Pancreas (tissue), 10 donors: ENCODE measurements at regions not wholly inside any gene's neighbourhood (a gene's known extent, or its start where the extent isn't known, plus 50 kb on each side); places are given as distances from the start of the nearest gene placed in this dataset.

Experiments
- ATAC-seq, 4 donors: fragments of 200-7000 bp; cut with Tn5 transposase; one replicate each; pipeline versions ENCODE4 v1.8.0 to v1.9.1; 2020; ENCODE audit warnings: mild to moderate bottlenecking in 4 of 4, moderate library complexity in 4 of 4
- DNase-seq, 6 donors: peaks; one replicate each; pipeline ENCODE4 v3.0.0-alpha.2; 2020
- FAIRE-seq: peaks from 2 replicates; lab custom pipeline; 2012; peaks lifted over from hg19 to GRCh38; lab: Jason Lieb, UNC
- H3K27ac ChIP-seq, 4 donors: fragments of 200-600 bp; sonication (generic); 1 replicate in 3 of 4; 2 replicates in 1 of 4; pipeline versions ENCODE4 v1.5.0 to v1.8.0; 2020
- H3K27me3 ChIP-seq, 4 donors: fragments of 200-600 bp; one replicate each; pipeline ENCODE4 v1.8.0; 2021
- H3K36me3 ChIP-seq, 3 donors: fragments of 200-600 bp; sonication (generic) in 1 of 3; one replicate each; pipeline versions ENCODE4 v1.5.0 to v1.8.0; 2020 to 2021
- H3K4me1 ChIP-seq, 3 donors: fragments of 200-600 bp; one replicate each; pipeline ENCODE4 v1.8.0; 2021
- H3K4me3 ChIP-seq, 4 donors: fragments of 200-600 bp; sonication (generic) in 2 of 4; one replicate each; pipeline versions ENCODE4 v1.5.0 to v1.8.0; 2020 to 2021
- H3K9me3 ChIP-seq, 4 donors: fragments of 200-600 bp; one replicate each; pipeline ENCODE4 v1.8.0; 2021
- CTCF ChIP-seq, 4 donors: fragments of 200-600 bp; sonication (generic) in 3 of 4; IDR thresholded peaks; one replicate each; pipeline versions ENCODE4 v1.5.0 to v1.8.0; 2021; ENCODE audit warnings: antibody characterized with exemption in 4 of 4
- WGBS, 2 donors: extraction: QIAGEN DNeasy Blood & Tissue Kit; methylation state at CpG; one replicate each; pipeline ENCODE4 v1.1.7; 2013; 5-methylcytosine and 5-hydroxymethylcytosine counted together
- intact Hi-C, 3 donors: fragments of 100-400 bp; cut with DNase I; formaldehyde crosslinking; loops; one replicate each; pipeline versions ENCODE4 v1.11.1 to v1.14.2; 2022
- donor health status: healthy with polysubstance abuse.
- donor health status: DM: no; HTN: no; CAD: no; lungs with moderate emphysema.
- donor health status: DM: no; HTN: no; CAD: no.
- donor health status: control.
- donor health status: control.
- donor health status: Bipolar disorder and iron deficiency.
- donor health status: DM: yes; HTN: yes; CAD: no.
- donor health status: DM: no; HTN: no; CAD: no.
- donor health status: DM: no; HTN: no; CAD: no.
- donor health status: DM: yes; HTN: yes; CAD: no.

- no peaks in the 10 kb centered on the region for H3K36me3 ChIP-seq
- ATAC-seq, result no peak
- FAIRE-seq, result no peak
- no peak for DNase-seq
- H3K27me3 ChIP-seq, result no peaks in the 10 kb centered on the region
- no peak overlapping the region for H3K4me3 ChIP-seq
- intact Hi-C loops, result no loop called here
- no peak overlapping the region for H3K27ac ChIP-seq
- H3K4me1 ChIP-seq, result no peaks in the 10 kb centered on the region
- no peaks in the 10 kb centered on the region for H3K9me3 ChIP-seq
- WGBS, 2 donors, result 88 to 90% methylated on average over 5 of the region's 5 CpGs
- no peak for TF ChIP-seq CTCF (IDR thresholded peaks at IDR 0.05)
Observed at GRCh38 chr7:10684606-10685005, 289.1 kb upstream of the PHF14 start.

- TF ChIP-seq CTCF (IDR thresholded peaks at IDR 0.05), result no peak
- Histone ChIP-seq H3K27me3 (no peaks in the 10 kb centered on the region), H3K27ac (no peak overlapping the region), H3K4me3 (no peak overlapping the region), H3K9me3 (no peaks in the 10 kb centered on the region), H3K4me1 (no peaks in the 10 kb centered on the region), H3K36me3 (no peaks in the 10 kb centered on the region)
- DNase-seq (no peak), ATAC-seq (no peak), FAIRE-seq (no peak)
- intact Hi-C loops, result no loop called here
Observed at GRCh38 chr7:10685040-10685439, 288.6 kb upstream of the PHF14 start.

GRCh38 chr7:10688544-10688943, 285.1 kb upstream of the PHF14 start:
- no peak overlapping the region for H3K27ac ChIP-seq
- intact Hi-C loops, result no loop called here
- FAIRE-seq, result no peak

GRCh38 chr7:10696064-10696463, 277.6 kb upstream of the PHF14 start:
- TF ChIP-seq CTCF (IDR thresholded peaks at IDR 0.05), result no peak
- H3K9me3 ChIP-seq, result no peaks in the 10 kb centered on the region
- no peak for ATAC-seq
- no peaks in the 10 kb centered on the region for H3K36me3 ChIP-seq
- WGBS, 2 donors, result 75 to 76% methylated on average over 5 of the region's 5 CpGs
- no peak overlapping the region for H3K4me3 ChIP-seq
- intact Hi-C loops, result no loop called here
- H3K27me3 ChIP-seq, result no peaks in the 10 kb centered on the region
- no peak for DNase-seq
- FAIRE-seq, result no peak
- no peak overlapping the region for H3K27ac ChIP-seq
- H3K4me1 ChIP-seq, result no peaks in the 10 kb centered on the region

More at GRCh38 chr7:10688544-10688943, 285.1 kb upstream of the PHF14 start:
- Histone ChIP-seq H3K4me3 (no peak overlapping the region), H3K27me3 (no peaks in the 10 kb centered on the region), H3K9me3 (no peaks in the 10 kb centered on the region), H3K4me1 (no peaks in the 10 kb centered on the region), H3K36me3 (no peaks in the 10 kb centered on the region)
- no peak for TF ChIP-seq CTCF (IDR thresholded peaks at IDR 0.05)
- DNase-seq, result no peak
- ATAC-seq, result no peak

GRCh38 chr7:10703059-10703458, 270.6 kb upstream of the PHF14 start:
- FAIRE-seq (no peak), DNase-seq (no peak), ATAC-seq (no peak)
- Histone ChIP-seq H3K27ac (no peak overlapping the region), H3K36me3 (no peaks in the 10 kb centered on the region), H3K27me3 (no peaks in the 10 kb centered on the region), H3K4me1 (peaks cover 2 to 11% (median 10%) of the 10 kb centered on the region in 3 donors), H3K9me3 (no peaks in the 10 kb centered on the region), H3K4me3 (no peak overlapping the region)
- WGBS, 2 donors, result 64 to 76% methylated on average over 3 of the region's 3 CpGs
- intact Hi-C loops, result no loop called here
- TF ChIP-seq CTCF (IDR thresholded peaks at IDR 0.05), result no peak
